ENCODE measurements at regions not wholly inside any gene's neighbourhood (a gene's known extent, or its start where the extent isn't known, plus 50 kb on each side); places are given as distances from the start of the nearest gene placed in this dataset.

GRCh38 chr12:61311413-61311812 is 948.8 kb upstream of the USP15 start:
- DNase-seq: no peak
- ChIA-PET POLR2A (ENCODE audit: unreplicated experiment) (no interaction called here), CTCF (no interaction called here)
- Histone ChIP-seq H4K20me1 (ENCODE audit: insufficient read depth) (no peaks in the 10 kb centered on the region), H3K9me3 (ENCODE audit: insufficient read depth, low read depth) (no peaks in the 10 kb centered on the region), H3F3A (ENCODE audit: insufficient read depth, low read depth) (no peaks in the 10 kb centered on the region), H3K4me3 (no peak overlapping the region), H2AFZ (no peak overlapping the region), H3K36me3 (ENCODE audit: low read depth) (no peaks in the 10 kb centered on the region), H3K4me1 (replicated peaks; ENCODE audit: insufficient read depth) (no peaks in the 10 kb centered on the region), H3K9me2 (ENCODE audit: insufficient read depth) (no peaks in the 10 kb centered on the region), H3K27ac (no peak overlapping the region), H3K4me2 (no peak overlapping the region), H3K79me2 (ENCODE audit: low read depth) (no peaks in the 10 kb centered on the region), H3K27me3 (ENCODE audit: insufficient read depth, low read depth) (no peaks in the 10 kb centered on the region)
- no TSS peak for BruUV-seq (replicated peaks)
- TF ChIP-seq EZH2 (IDR thresholded peaks at IDR 0.05; ENCODE audit: low read depth): no peak
- no peak for TF ChIP-seq CTCF (conservative IDR thresholded peaks at IDR 0.05)
- intact Hi-C loops (cut with micrococcal nuclease; ENCODE audit: unreplicated experiment): no loop called here

- H3K9me3 ChIP-seq (ENCODE audit: insufficient read depth, low read depth): no peaks in the 10 kb centered on the region
- H3K9me2 ChIP-seq (ENCODE audit: insufficient read depth): no peaks in the 10 kb centered on the region
- H3K4me1 ChIP-seq (replicated peaks; ENCODE audit: insufficient read depth): no peaks in the 10 kb centered on the region
- ChIA-PET CTCF (no interaction called here), POLR2A (ENCODE audit: unreplicated experiment) (no interaction called here)
- H3K36me3 ChIP-seq (ENCODE audit: low read depth): no peaks in the 10 kb centered on the region
- TF ChIP-seq CTCF (conservative IDR thresholded peaks at IDR 0.05): no peak
- TF ChIP-seq EZH2 (IDR thresholded peaks at IDR 0.05; ENCODE audit: low read depth): no peak
- no peaks in the 10 kb centered on the region for H4K20me1 ChIP-seq (ENCODE audit: insufficient read depth)
- H3F3A ChIP-seq (ENCODE audit: insufficient read depth, low read depth): no peaks in the 10 kb centered on the region
- intact Hi-C loops (cut with micrococcal nuclease; ENCODE audit: unreplicated experiment): no loop called here
- H3K27ac ChIP-seq: no peak overlapping the region
- H3K27me3 ChIP-seq (ENCODE audit: insufficient read depth, low read depth): no peaks in the 10 kb centered on the region
- H3K4me3 ChIP-seq: no peak overlapping the region
- no peaks in the 10 kb centered on the region for H3K79me2 ChIP-seq (ENCODE audit: low read depth)
- no peak overlapping the region for H3K4me2 ChIP-seq
- H2AFZ ChIP-seq: no peak overlapping the region
- BruUV-seq (replicated peaks): no TSS peak
- no peak for DNase-seq
These were observed 911.3 kb upstream of the USP15 start for GRCh38 chr12:61348871-61349270.

- Histone ChIP-seq H3K36me3 (ENCODE audit: low read depth) (no peaks in the 10 kb centered on the region), H2AFZ (no peak overlapping the region)
These were observed 905.1 kb upstream of the USP15 start for GRCh38 chr12:61355105-61355504.

More at GRCh38 chr12:61355105-61355504, 905.1 kb upstream of the USP15 start:
- Histone ChIP-seq H4K20me1 (ENCODE audit: insufficient read depth) (no peaks in the 10 kb centered on the region), H3K4me3 (no peak overlapping the region), H3K79me2 (ENCODE audit: low read depth) (no peaks in the 10 kb centered on the region), H3K27ac (no peak overlapping the region), H3K4me1 (replicated peaks; ENCODE audit: insufficient read depth) (no peaks in the 10 kb centered on the region), H3F3A (ENCODE audit: insufficient read depth, low read depth) (no peaks in the 10 kb centered on the region), H3K9me2 (ENCODE audit: insufficient read depth) (no peaks in the 10 kb centered on the region), H3K4me2 (no peak overlapping the region), H3K9me3 (ENCODE audit: insufficient read depth, low read depth) (no peaks in the 10 kb centered on the region), H3K27me3 (ENCODE audit: insufficient read depth, low read depth) (no peaks in the 10 kb centered on the region)
- ChIA-PET POLR2A (ENCODE audit: unreplicated experiment) (no interaction called here), CTCF (no interaction called here)
- BruUV-seq (replicated peaks): no TSS peak
- DNase-seq: no peak
- TF ChIP-seq EZH2 (IDR thresholded peaks at IDR 0.05; ENCODE audit: low read depth) (no peak), CTCF (conservative IDR thresholded peaks at IDR 0.05) (no peak)
- intact Hi-C loops (cut with micrococcal nuclease; ENCODE audit: unreplicated experiment): no loop called here
